NCI-H524 (cell line): ENCODE measurements at regions not wholly inside any gene's neighbourhood (a gene's known extent, or its start where the extent isn't known, plus 50 kb on each side); places are given as distances from the start of the nearest gene placed in this dataset.

Experiments used
- DNase-seq, 2 experiments: peaks; one replicate each; lab custom pipeline; 2025; lab: John Stamatoyannopoulos, UW

DNA sequence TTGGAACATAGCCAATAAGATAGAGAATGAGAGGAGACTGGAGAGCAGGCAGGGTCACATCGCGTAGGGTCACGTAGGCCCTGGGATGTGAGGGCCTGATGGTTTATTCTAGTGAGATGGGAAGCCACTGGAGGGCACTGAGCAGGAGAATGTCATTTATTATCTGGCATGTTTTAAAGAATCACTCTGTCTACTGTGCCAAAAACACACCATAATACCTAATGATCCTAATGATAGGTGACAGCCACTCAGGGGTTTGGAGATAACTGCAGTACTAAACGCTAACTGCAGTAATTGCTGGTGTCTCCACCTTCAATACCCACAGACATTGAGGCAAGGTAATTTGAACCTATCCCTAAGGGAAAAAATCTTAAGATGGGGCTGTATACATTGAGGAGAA, 185.4 kb downstream of the TTLL7 start:
- no peak for DNase-seq

DNA sequence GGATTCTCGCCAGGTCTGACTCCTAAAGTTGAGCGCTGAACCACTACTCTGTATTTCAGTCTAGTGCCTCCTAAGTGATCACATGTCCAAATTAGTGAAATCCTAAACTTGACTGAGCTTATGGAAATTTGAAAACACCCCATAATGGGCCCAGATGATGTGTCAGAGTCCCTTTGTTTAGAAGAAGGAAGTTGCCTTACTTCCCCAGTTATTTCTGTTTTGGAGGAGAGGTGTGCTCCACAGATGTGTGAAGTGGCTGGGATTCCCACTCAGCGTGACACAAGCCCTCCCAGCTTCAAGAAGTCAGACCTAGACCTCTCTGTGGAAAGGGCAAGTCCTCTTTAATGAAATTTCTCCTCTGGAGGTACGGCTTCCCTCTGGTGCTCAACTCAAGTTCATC, 188.8 kb downstream of the TTLL7 start:
- no peak for DNase-seq

DNA sequence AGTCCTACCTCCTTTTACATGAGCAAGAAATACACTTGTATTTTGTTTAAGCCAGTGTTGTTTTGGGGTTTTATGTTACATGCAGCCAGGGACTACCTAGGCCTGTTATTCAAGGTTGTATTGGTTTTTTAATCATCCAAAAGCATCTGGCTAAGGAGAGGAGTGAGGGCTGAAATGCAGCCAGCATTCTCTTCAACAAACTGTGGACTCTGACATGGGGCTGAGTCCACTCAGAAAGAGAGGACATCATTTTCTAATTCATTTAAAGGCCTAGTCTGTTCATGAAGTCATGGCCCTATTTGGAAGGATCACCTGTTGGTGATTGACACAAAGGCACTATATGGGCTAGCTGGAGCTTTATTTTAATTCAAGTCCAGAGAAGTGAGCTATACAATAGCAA, 190.4 kb downstream of the TTLL7 start:
- no peak for DNase-seq

DNA sequence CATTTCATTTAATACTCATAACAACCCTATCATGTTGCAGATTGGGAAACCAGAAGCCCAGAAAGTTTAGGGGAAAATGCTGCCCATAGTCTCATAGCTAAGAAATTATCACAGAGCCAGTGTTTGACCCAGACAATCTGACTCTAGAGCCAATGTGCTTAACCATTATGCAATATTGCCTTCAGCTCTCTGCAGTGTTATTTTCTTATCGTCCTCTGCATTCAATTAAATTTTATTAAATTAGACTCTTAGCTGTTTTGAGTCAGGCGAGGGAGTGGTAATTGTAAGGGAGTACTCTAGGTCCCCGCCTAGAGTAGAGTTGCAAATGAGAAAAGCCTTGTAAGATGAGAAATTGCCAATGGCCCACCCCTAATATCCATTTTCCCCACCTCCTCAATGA, 191.1 kb downstream of the TTLL7 start:
- no peak for DNase-seq

DNA sequence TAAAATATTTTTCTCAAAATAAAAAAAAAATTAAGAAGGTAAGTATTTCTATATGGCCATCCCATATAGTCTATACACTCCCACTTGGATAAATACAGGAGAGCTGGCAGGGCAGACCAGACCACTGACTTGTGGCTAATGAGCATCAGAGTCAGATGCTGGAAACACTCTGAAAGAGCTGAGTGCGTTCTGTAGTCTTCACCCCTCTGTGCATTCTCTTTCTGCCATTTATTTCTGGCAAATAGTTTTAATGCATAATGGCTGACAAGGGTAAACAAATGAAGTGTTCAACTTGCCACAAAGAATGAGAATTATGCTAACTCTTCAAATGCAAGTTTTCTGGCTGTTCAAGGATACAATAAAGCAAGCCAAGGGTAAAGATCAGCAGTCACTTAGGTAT, 191.7 kb downstream of the TTLL7 start:
- no peak for DNase-seq

DNA sequence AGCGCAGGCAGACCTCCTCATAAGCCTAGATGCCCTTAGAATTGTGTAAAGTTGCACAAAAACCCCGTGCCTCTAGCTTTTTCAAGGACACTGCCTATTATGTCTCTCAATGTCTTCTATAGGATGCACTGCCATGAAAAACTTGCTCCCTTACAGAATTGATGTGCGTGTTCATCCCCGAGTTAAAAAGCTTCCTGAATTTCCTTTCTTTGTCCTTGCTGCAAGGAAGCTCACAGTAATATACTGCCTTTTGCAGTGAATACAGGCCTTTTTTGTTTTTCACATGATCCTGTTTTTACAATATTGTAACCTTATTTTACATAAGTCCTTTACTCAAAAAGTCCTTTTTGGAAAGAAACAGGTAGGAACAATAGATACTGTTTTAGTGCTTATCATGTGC, 193.0 kb downstream of the TTLL7 start:
- DNase-seq, result no peak

DNA sequence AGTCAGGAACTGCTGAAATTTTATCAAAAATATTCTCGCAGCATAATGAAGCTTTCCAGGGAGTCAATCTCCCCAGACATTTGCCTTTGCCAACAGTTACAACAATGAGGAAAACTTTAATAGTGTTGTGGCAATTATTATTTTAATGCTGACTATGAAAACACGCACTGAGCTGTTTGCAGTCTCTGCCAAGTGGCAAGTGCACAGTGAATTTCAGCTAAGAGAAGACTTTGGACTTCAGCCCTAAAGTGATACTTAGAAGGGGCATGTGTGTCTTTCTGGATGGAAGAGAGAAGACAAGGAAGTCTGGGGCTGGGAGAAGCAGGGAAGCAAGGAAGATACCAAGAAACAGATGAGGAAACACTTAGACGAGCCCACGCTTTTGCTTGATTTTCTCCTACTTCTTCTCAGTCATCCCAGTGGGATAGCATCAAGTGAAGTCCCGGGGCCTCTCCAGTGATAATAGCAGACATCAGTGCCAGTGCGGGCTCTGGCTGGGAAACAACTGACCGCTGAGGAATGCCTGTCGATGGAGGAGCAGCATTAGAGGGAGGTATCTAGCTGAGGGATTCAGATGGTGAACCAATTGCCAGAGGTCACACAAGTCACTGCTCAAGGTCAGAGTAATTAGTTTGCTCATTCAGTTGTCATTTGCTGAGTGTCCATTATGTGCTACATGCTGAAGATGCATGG, 196.3 kb downstream of the TTLL7 start:
- DNase-seq, result no peak

DNA sequence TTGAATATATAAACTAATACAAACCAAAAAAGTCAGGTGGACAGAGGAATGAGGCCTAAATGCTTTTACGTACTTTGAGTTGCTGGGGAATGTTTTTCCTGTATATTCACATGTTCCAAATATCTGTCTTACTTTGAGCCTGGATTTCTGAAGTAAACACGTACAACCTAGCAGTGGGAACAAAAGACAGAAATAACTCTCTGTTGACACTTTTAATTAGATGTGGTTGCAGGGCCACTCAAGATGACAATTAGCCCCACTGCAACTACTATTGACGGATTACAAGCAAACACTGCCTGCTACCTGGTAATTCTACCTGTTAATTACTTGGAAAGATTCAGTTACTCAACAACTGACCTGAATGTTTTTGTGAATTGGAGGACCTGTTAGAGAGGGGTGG, 196.9 kb downstream of the TTLL7 start:
- DNase-seq, result no peak

DNA sequence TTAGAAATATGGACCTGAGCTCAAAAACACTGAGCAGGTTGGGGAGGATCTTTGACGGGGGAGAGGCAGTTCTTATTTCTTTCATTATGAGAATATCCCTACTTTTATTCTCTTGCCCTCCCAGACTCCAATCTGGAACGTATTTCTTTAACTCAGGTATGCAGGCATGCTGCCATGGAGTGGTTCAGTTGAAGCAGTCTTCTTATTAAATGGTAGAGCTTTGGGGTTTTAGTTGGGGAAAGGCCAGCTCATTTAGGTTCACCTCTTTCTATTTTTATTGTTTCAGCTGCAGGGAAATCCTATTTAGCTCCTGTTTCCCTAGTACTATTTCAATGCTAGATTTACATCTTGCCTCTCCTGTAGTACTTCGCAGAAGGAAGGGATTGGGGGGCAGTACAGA, 198.9 kb downstream of the TTLL7 start:
- DNase-seq, result peak in 1 of 2 experiments; percentile 46

DNA sequence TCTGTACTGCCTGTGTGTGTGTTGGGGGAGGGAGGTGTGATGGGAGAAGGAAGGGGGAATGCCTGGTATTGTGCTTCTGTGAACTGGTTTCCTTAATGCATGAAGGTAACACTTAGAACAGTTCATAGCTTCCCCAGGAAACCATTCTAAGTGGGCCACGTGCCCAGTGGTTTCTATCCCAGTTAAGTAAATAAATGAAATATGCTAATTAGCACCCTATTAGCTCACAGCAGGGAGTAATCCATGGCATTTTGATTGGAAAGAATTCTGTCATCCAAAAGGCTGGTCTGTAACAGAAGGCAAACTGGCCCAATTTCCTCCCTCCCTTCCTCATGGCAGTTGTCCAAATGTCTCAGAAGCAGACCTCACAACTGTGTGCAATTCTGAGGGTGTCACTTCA, 199.3 kb downstream of the TTLL7 start:
- DNase-seq, result peak; percentile 83 to 88

DNA sequence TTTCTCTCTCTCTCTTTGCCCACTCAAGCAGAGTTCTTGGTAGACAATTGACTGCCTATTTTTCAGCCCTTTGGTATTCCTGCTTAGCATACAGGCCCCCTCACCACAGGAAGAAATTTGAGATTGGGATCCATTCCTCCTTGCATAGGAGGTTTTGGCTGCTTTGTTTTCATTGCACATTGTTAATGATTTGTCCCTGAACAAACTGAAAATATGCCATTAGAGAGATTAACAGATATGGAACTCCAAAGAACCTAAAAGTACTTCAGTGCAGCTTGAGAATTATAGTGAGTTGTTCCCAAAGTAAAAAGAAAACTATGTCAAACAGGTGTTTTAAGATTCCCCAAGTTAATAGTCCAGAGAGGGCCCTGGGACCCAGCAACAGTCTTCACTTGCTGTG, 200.0 kb downstream of the TTLL7 start:
- DNase-seq, result no peak

DNA sequence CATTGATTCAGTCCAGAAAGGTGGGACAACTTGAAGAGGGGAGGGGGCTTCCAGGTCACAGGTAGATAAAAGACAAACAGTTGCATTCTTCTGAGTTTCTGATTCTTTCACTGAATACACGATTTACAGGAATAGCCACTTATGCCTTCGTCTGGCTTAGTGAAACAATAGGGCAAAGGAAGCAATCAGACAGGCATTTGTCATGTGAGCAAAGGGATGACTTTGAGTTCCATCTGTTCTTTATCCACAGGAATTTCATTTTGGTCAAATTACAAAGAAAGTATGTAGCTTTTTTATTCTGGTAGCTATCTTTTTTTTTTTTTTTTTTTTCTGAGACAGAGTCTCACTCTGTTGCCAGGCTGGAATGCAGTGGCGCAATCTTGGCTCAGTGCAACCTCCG, 202.5 kb downstream of the TTLL7 start:
- no peak for DNase-seq

DNA sequence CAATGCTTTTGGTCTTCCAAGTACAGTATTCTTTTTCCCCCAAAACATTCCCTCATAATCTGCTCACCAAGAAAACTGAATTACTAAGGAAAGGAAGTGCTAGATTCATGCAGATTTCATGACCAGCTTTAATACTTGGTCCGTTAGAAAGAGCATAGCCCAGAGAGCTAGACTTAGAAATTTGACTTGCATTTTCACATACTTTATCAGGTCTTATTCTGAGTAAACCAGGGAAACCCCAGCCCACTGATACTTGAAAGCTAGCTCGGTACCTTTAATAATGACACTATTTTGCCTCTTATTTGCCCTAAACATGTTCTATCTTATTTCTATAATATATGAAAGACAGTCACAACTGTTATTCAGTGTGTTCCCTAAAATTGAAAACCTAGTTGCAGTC, 204.5 kb downstream of the TTLL7 start:
- DNase-seq, result no peak

DNA sequence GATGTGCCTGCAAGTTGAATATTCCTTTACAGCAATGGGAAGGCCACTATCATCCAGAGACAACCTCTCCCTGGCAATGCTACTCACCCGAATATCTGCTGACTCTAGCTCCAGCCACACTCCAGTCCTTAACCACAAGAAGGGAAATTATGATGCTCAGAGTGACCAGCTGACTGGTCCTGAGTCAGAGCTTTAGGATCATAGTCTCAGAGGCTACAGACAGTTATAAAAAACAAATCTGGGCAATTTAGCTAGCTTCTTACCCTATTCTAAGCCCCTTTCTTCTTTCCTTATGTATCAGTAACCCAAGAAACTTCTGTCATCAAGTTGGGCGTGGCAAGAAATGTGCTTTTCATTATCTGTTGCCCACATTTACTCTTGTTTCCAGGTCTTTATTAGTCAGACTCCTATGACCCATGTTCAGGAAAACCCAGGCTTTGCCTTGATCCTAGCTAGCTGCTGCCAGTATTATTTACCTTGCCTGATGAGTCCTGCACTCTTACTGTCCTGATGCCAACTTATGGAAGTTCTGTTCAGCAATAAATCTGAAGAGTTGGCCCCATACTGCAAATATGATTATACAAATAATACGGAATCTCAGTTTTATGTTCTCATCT, 207.0 kb downstream of the TTLL7 start:
- DNase-seq, result no peak

DNA sequence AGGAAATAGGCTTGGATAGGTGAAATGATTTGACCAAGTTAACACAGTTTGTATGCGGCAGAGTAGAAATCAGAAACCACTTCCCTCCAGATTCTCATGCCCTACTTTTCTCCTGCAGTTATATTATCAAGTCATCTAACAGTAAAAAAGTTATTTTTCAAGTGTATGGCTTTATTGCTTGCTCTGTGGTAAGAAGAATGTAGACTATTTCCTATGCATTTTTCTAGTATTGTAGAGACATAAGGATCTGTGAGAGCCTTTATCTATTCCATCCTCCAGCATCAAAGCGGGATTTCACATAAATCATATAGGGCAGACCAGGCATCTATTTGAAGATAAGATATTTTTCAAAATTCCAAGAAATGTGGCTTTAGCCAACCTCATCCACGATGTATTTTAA, 208.5 kb downstream of the TTLL7 start:
- DNase-seq, result no peak

DNA sequence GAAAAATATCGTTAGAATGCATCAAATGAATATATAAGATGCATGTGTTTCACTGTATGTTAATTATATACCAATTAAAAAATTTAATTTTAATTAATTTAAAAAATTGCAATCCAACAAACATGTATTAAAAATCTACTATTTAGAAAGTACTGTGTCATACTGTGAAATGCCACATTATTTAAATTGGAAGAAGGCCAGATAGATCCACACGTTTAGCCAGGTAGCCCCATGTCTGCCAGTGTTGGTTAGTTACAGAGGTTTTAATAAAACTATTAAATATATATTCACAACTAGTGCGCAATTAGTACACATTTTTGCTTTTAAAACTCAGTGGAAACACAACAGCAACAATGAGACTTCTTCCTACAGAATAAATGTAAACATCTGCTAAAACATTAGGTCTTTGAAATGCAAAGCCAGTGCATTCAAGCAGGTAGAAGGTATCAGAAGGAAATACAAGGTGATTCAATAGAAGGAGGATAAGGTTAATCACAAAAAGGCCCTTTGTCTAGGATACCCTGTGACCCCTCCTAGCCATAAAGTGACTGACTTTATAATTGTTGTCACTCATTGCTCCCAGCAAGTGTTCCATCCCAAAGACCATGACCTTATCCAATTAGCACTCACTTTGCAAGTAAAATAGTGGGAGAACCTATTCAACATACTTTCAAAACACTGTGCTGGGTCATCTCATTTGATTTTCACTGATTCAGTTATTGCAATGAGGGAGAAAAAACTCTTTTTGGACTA, 211.5 kb downstream of the TTLL7 start:
- no peak for DNase-seq

DNA sequence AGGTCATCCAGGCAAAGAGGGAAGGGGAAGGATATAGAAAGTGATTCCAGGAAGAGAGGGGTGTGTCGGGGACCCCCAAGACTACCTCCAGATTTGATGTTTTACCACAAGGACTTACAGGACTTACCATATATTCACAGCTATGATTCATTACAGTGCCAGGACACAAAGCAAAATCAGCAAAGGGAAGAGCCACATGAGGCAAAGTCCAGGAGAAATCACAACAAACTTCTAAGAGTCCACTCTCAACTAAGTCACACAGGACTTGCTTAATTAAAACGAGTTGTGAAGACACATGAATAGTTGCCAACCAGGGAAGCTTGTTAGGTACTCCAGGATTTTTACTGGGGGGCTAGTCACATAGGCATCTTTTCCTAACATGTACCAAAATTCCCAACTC, 217.3 kb downstream of the TTLL7 start:
- DNase-seq, result no peak

DNA sequence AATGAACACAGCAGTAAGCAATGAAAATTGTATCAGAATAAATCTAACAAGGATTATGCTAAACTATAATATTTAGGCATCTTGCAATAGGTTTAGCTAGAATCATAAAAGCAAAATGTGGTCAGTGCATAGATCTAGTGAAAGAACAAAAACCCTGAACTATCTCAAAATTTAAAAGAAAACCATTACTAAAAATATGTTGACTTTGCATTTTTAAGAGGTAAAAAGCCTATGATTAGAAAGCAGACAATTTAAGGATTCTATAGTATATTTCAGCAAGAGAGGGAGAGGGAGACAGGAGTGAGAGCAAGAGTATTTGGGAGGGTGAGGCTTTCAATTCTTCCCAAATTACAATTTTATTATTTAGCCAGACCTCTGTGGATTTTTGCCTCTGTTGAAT, 219.4 kb downstream of the TTLL7 start:
- no peak for DNase-seq

DNA sequence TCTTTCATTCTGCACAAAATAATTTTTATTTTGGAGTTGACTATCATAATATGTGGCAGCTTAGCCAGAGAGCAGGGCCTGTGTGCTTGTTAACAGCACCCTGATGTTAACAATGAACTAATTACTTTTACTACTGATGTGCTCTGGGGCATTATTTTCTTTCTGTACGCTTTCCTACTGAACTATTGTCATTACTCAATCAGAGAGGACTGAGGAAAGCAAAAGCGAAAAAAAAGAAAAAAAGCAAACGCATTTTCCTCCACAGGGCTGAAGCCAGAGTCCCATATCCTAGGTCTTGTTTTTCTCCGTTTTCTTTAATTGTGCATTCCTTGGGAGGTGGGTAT, 221.2 kb downstream of the TTLL7 start:
- no peak for DNase-seq

DNA sequence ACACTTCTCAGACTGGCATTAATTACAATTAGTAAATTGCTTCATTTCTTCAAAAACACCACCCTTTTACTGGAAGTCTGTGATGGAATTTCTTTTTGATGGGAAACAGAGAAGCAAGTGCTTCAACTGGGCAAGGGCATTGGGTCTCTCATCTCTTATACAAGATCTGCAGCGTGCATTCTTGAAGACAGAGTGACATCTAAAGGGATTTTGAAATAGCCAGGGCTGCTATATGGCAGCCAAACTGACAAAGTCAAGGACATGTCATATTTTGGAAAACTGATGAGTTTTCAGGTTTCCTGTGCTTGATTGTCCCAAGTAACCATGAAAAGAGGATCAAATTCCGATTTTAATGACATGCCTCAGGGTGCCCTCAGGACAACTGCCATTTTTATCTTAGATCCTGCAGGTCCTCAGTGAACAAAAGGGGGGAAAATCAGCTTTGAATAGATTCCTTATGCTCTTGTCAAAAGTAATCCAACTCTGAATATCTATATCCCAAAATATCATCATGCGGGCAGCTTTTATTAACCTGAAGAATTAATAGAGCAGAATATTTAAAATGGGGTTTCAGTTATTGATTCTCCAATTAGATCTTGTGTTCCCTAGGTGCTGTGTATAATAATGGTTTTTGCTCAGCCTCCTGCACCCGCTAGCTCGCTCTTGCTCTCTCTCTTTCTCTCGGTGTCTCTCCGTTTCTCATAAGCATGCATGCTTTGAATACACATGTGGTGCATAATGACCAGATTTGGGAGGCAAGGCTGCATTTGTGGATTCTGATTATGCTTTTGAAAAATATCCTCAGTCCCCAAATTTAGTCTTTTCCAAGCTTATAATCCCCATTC, 221.8 kb downstream of the TTLL7 start:
- DNase-seq, result no peak

DNA sequence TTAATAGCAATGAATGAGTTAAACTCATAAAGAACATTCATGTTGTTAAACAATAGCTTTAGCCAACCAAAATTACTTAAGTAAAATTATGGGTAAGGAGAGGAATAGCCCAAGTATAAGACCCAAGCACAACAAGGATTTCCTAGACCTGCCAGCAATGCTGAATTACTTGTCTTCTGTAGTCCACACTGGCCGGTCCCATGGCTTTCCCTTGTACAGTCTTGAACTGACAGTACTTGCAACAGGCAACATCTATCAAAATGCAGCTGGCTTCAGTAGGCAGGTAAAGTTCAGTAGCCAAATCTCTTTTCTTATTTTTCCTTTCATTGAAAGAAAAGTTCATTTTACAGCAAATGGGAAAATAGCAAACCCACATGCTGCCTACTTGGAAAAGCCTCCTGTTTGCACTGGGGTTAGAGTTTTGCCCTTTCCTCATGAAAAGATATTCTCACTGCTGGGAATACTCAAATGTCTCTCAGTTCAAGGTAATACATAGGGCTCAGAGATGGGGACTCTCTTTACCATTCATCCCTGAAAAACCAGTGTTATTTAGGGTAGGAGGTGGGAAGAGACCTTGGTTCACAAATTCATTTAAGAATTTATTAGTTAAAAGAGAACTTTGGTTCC, 222.8 kb downstream of the TTLL7 start:
- DNase-seq, result no peak

DNA sequence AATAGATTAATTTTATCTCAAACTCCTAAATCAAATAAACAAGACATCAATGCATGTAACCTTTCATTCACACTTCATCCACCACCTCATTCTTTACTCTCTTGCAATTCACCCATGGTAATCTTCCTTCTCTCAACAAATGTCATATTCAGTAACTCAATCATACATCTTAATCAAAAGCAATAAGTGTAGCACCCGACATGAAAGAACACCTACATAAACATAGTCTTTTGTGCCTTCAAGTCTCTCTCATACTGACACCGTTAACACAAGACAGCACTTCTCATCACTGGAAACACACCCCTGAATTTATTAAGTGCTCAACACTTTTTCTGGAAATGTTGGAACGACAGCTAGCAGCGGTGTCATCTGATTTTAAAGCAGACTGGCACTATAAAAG, 225.9 kb downstream of the TTLL7 start:
- DNase-seq, result no peak
